GM20000 (cell line): ENCODE measurements at regions not wholly inside any gene's neighbourhood (a gene's known extent, or its start where the extent isn't known, plus 50 kb on each side); places are given as distances from the start of the nearest gene placed in this dataset.
"Not testable (repeated sequence)": the region's sequence is repeated elsewhere in the genome, so short reads cannot be mapped to it uniquely, and the experiment has no call there.

Experiments used
- DNase-seq: peaks from one replicate; pipeline ENCODE4 v3.0.0; 2012; ENCODE audit warnings: low spot score
- TF ChIP-seq, protein P1 (sequence below): IDR thresholded peaks from 2 replicates; pipeline ENCODE4 v1.5.1; 2012; ENCODE audit warnings: mild to moderate bottlenecking, control low read depth; ENCODE audit errors: extremely low read depth, missing control alignments

DNA sequence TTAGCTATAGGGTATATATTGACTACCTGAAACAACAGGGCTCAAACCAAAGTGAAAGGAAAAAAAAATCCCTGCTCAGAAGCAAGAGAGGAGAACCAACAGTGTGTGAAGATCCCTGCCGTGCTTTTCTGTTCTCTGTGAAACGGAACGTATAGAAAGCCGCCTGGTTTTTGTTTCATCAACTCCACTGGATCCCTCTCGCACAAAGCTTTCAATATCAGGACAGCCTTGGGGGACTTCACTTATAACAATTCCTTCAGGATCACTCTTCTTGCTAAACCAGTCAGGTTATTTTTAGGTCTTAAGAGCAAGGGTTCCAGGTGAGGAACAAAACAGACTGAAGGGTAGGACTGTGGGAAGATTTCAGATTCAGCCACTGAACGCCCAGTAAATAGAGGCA lies 151.1 kb upstream of the CACNA2D1 start:
- DNase-seq = no peak

DNA sequence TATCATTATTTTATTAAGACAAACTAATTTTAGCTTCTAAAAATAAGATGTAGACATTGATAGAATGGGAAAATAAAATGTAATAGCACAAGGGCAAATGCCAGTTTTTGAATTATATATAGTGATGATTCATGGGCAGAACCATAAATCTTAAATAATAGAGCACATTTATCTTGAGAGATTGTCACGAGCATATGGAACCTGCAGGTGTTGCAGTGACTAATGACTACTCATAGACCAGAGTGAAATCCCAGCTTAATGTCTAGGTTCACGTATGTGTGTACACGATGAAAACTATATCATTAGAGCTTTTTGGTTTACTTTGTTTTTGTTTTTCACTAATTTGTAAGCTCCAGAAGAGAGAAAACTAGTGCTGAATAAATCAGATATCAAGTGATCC lies 150.2 kb upstream of the CACNA2D1 start:
- DNase-seq = no peak
- TF ChIP-seq, protein P1, sequence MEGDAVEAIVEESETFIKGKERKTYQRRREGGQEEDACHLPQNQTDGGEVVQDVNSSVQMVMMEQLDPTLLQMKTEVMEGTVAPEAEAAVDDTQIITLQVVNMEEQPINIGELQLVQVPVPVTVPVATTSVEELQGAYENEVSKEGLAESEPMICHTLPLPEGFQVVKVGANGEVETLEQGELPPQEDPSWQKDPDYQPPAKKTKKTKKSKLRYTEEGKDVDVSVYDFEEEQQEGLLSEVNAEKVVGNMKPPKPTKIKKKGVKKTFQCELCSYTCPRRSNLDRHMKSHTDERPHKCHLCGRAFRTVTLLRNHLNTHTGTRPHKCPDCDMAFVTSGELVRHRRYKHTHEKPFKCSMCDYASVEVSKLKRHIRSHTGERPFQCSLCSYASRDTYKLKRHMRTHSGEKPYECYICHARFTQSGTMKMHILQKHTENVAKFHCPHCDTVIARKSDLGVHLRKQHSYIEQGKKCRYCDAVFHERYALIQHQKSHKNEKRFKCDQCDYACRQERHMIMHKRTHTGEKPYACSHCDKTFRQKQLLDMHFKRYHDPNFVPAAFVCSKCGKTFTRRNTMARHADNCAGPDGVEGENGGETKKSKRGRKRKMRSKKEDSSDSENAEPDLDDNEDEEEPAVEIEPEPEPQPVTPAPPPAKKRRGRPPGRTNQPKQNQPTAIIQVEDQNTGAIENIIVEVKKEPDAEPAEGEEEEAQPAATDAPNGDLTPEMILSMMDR = no peak

More for the DNA sequence above, 151.1 kb upstream of the CACNA2D1 start:
- TF ChIP-seq, protein P1 = no peak

DNA sequence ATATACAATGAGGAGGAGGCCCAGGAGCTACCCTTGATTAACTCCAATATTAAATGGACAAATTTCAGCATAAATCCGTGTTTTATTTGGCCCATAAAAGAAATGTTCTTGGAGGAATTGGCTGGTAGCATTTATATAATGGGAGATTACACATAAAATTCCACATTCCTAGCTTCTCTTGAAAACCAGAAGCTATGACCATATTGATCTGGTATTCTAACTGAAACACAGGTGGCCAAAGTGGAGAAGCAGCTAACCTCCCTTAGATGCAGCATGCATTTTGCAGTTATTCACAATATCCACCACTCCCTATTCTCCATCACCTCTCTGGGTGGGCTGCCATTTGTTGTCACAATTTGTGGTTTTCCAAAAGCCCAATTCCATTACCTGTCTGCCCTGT lies 148.8 kb upstream of the CACNA2D1 start:
- TF ChIP-seq, protein P1 = no peak
- DNase-seq = no peak

DNA sequence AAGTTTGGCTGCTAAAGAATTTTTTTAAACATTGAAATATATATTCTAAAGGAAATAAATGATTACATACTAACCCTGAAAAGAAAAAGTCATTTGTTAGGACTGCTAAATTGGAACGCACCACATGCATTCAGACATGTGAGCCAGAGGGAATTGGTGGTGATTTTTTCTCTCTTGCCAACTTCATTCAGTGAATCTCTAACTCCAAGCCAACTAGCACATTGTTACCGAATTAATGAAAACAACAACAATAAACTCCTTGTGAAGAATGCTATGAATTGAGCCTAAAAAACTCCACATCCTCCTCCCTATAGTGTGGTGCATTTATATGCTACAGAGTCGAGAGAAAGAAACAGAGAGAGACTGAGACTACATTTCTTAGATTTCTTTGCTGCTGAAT lies 135.5 kb upstream of the CACNA2D1 start:
- TF ChIP-seq, protein P1 = no peak
- no peak for DNase-seq

DNA sequence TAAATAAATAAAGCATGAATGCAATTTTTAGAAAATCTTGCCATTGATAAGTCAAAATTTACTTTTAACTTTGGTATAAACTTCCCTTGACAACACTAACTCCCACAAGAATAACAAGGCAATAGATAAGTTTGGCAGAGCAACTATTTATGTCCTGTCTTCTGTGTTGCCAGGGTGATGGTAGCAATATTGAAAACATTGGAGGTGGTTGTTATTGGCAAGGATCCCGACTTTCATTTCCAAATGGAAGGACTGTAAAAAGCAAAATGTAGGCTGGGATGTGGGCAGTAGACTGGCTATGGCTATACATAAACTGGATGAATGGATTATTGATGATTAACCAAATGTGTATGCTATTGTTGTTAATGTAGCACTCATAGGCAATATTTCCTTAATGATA lies 134.9 kb upstream of the CACNA2D1 start:
- TF ChIP-seq, protein P1 = no peak
- DNase-seq = no peak

DNA sequence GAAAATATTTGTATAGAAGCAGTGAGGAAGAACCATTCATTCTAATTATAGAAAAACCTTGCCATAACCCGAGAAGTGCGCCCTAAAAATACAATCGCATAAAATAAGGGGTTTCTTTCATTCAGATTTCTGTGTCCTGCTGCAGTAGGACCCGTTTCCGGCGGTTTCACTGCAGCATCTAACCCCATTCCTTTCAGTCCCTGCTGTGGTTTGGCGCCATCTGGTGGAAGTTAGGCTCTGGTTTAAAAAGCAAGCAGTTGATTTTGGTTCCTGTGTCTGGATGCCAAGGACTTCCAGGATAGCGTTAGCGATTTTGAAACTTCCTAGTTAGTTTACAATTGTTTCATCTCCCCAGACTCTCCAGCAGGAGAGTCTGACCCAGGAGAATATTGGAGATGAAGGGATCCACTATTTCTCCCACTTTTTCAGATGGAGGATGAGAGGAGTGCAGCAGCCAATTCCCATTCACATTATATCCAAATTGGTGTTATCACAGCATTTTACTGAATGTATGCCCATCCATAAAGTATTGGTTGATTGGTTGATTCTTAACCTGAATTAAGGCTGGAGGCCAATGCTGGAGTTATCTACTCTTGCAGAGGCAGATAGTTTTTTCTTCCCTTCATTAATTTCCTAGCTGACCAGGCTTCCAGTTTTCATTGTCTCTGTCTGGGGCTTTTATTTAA lies 128.8 kb upstream of the CACNA2D1 start:
- peak; percentile 71 for DNase-seq

DNA sequence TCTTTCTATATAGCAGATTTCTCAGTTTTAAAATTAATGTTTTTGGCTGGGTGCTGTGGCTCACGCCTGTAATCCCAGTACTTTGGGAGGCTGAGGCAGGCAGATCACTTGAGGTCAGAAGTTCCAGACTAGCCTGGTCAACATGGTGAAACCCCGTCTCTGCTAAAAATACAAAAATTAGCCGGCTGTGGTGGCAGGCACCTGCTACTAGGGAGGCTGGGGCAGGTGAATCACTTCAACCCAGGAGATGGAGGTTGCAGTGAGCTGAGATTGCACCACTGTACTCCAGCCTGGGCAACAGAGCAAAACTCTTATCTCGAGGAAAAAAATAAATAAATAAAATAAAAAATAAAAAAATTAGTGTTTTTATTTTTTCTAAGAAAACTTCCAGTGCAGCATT lies 127.5 kb upstream of the CACNA2D1 start:
- DNase-seq = not testable (repeated sequence)

More for the DNA sequence above, 128.8 kb upstream of the CACNA2D1 start:
- TF ChIP-seq, protein P1 = peak; percentile 76

DNA sequence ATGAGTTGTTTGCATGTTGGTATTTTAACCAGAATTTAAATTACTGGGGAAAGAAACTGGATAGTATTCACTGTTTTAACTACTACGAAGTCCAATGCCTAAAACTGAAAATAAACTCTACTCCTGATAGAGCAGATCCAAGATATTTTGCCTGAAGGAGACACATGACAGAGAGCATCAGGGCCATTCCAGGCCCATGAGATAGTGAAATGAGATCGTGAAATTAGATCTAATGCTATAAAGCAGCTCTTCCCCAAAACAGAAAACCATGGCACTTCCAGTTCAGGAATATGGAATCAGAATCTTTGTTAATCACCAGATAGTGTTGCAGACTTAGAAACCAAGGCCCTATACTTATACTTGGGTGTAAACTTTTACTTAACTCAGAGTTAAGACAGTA lies 124.3 kb upstream of the CACNA2D1 start:
- TF ChIP-seq, protein P1 = no peak
- no peak for DNase-seq
